Upper lobe of left lung (tissue), 4 donors: ENCODE measurements at regions not wholly inside any gene's neighbourhood (a gene's known extent, or its start where the extent isn't known, plus 50 kb on each side); places are given as distances from the start of the nearest gene placed in this dataset.

ENCODE experiments used
- POLR2AphosphoS5 ChIP-seq, 2 donors: sonication (generic); formaldehyde crosslinking; IDR thresholded peaks; one replicate each; pipeline ENCODE4 v1.5.1; 2017; ENCODE audit warnings: antibody characterized with exemption in 2 of 2
- TF ChIP-seq, protein P1 (sequence below), 6 experiments: fragments of 450-650 bp in 4 of 6; fragments of 200-600 bp in 2 of 6; sonication (generic) in 2 of 6; IDR thresholded peaks; one replicate each; pipeline ENCODE4 v1.5.1; 2016 to 2019; ENCODE audit warnings: antibody characterized with exemption in 6 of 6

DNA sequence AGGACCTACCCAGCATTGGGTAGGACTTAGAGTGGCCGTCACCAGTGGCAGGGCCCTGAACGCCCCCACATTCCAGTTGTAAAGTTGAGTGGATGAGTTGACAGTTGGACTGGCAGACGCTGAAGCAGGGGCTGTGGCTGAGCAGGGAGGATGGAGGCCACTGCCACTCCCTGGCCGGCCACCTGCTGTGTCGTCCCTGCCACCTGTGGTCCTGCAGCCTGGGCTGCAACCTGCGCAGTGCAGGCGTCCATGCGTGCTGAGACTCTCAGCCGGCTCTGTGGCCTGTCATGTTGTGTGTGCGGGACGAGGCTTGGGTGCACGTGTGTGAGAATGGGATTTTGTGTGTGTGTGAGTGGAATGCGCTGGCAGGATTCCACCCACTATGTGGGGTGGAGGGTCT, 80.8 kb downstream of the SCGB2B2 start:
- TF ChIP-seq POLR2AphosphoS5 (IDR thresholded peaks at IDR 0.05) = no peak
- TF ChIP-seq, protein P1, sequence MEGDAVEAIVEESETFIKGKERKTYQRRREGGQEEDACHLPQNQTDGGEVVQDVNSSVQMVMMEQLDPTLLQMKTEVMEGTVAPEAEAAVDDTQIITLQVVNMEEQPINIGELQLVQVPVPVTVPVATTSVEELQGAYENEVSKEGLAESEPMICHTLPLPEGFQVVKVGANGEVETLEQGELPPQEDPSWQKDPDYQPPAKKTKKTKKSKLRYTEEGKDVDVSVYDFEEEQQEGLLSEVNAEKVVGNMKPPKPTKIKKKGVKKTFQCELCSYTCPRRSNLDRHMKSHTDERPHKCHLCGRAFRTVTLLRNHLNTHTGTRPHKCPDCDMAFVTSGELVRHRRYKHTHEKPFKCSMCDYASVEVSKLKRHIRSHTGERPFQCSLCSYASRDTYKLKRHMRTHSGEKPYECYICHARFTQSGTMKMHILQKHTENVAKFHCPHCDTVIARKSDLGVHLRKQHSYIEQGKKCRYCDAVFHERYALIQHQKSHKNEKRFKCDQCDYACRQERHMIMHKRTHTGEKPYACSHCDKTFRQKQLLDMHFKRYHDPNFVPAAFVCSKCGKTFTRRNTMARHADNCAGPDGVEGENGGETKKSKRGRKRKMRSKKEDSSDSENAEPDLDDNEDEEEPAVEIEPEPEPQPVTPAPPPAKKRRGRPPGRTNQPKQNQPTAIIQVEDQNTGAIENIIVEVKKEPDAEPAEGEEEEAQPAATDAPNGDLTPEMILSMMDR (IDR thresholded peaks at IDR 0.05) = no peak
